Bronchial epithelial cell (primary cell): ENCODE measurements at regions not wholly inside any gene's neighbourhood (a gene's known extent, or its start where the extent isn't known, plus 50 kb on each side); places are given as distances from the start of the nearest gene placed in this dataset.

Source experiments
- DNase-seq: peaks from one replicate; pipeline ENCODE4 v3.0.0-alpha.2; 2010; ENCODE audit warnings: low read depth
- FAIRE-seq: peaks from 2 replicates; lab custom pipeline; 2011; peaks lifted over from hg19 to GRCh38; lab: Jason Lieb, UNC
- H3K27me3 ChIP-seq: 2 replicates; pipeline ENCODE4 v1.5.1; 2011; ENCODE audit warnings: low read length; ENCODE audit not compliant: control insufficient read depth, insufficient read depth
- H3K36me3 ChIP-seq: 2 replicates; pipeline ENCODE4 v1.5.1; 2011; ENCODE audit warnings: low read length; ENCODE audit not compliant: control insufficient read depth, insufficient read depth
- H3K4me3 ChIP-seq: 2 replicates; pipeline ENCODE4 v1.5.1; 2011; ENCODE audit warnings: mild to moderate bottlenecking, low read depth, low read length, control low read depth
- TF ChIP-seq, protein P1 (sequence below): IDR thresholded peaks from 2 replicates; pipeline ENCODE4 v1.5.1; 2011; ENCODE audit warnings: mild to moderate bottlenecking, moderate library complexity, low read length, control low read depth, inconsistent platforms; ENCODE audit not compliant: insufficient read depth, severe bottlenecking

- FAIRE-seq = no peak
- DNase-seq = no peak
- TF ChIP-seq, protein P1, sequence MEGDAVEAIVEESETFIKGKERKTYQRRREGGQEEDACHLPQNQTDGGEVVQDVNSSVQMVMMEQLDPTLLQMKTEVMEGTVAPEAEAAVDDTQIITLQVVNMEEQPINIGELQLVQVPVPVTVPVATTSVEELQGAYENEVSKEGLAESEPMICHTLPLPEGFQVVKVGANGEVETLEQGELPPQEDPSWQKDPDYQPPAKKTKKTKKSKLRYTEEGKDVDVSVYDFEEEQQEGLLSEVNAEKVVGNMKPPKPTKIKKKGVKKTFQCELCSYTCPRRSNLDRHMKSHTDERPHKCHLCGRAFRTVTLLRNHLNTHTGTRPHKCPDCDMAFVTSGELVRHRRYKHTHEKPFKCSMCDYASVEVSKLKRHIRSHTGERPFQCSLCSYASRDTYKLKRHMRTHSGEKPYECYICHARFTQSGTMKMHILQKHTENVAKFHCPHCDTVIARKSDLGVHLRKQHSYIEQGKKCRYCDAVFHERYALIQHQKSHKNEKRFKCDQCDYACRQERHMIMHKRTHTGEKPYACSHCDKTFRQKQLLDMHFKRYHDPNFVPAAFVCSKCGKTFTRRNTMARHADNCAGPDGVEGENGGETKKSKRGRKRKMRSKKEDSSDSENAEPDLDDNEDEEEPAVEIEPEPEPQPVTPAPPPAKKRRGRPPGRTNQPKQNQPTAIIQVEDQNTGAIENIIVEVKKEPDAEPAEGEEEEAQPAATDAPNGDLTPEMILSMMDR = no peak
- H3K27me3 ChIP-seq = no peaks in the 10 kb centered on the region
- no peak overlapping the region for H3K4me3 ChIP-seq
- no peaks in the 10 kb centered on the region for H3K36me3 ChIP-seq
Observed at GRCh38 chr5:124920909-124921666, 174.6 kb upstream of the ZNF608 start.

DNA sequence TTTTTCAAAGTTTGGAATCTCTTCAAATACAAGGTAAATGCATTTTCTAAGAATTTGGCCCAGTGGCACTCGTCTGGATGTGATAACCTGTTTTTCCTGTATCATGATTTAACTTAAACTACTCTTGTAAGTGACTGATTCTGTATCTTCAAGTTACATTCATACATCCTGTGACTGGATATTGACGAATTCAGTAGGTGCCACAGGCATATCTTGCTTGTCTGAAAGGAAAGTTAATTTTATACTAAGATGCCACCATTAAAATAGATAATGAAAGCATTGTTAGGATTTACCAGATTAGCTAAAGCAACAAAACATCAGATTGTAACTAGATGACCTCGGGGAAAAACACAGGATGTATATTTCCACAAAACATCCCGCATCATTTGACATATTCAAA, 175.3 kb upstream of the ZNF608 start:
- FAIRE-seq (no peak), DNase-seq (peak; percentile 35)
- no peaks in the 10 kb centered on the region for H3K36me3 ChIP-seq
- no peak overlapping the region for H3K4me3 ChIP-seq
- no peaks in the 10 kb centered on the region for H3K27me3 ChIP-seq
- TF ChIP-seq, protein P1 = no peak

- Histone ChIP-seq H3K4me3 (no peak overlapping the region), H3K27me3 (no peaks in the 10 kb centered on the region), H3K36me3 (no peaks in the 10 kb centered on the region)
- TF ChIP-seq, protein P1 = no peak
- FAIRE-seq (no peak), DNase-seq (peak; percentile 72)
Observed at GRCh38 chr5:124922255-124922975, 176.0 kb upstream of the ZNF608 start.

DNA sequence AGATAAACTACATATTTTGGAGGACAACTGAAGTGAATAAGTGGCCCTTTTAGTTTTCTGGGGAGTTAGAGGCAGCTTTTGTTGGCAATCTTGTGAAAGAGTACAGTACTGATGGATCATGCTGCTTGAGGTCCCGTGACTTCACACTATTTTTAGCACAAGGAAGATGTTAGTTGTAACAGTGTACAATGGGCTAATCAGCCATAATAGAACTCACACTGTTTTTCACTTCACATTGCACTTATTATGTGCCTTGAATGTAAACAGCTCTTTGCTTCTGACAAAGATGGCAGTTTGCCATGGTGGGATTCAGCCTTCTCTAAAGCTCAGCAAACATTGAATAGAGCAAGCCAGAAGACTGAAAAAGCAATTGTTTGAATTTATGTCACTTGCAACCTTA, 176.7 kb upstream of the ZNF608 start:
- no peak for DNase-seq

GRCh38 chr5:124924729-124925128, 178.3 kb upstream of the ZNF608 start:
- no peak for FAIRE-seq
- Histone ChIP-seq H3K36me3 (no peaks in the 10 kb centered on the region), H3K27me3 (no peaks in the 10 kb centered on the region), H3K4me3 (no peak overlapping the region)
- TF ChIP-seq, protein P1 = no peak
- DNase-seq = no peak

More for the DNA sequence above, 176.7 kb upstream of the ZNF608 start:
- Histone ChIP-seq H3K27me3 (no peaks in the 10 kb centered on the region), H3K36me3 (no peaks in the 10 kb centered on the region), H3K4me3 (no peak overlapping the region)
- FAIRE-seq = no peak
- TF ChIP-seq, protein P1 = no peak
